Calu3 (cell line): ENCODE measurements at regions not wholly inside any gene's neighbourhood (a gene's known extent, or its start where the extent isn't known, plus 50 kb on each side); places are given as distances from the start of the nearest gene placed in this dataset.

ENCODE experiments used
- BruUV-seq: library from RNA; stranded (reverse); fragments of 400-500 nt; replicated peaks from 2 replicates; lab custom pipeline; 2021; lab: Mats Ljungman, UMichigan
- CTCF ChIA-PET: fragments of 300-600 bp; sonication (Branson Sonifier 250); formaldehyde crosslinking; loops from one replicate; lab custom pipeline; 2022; ENCODE audit warnings: antibody characterized with exemption; lab: Charles Lee
- DNase-seq: peaks from one replicate; pipeline ENCODE4 v3.0.0; 2022
- H3K27ac Mint-ChIP-seq: one replicate; pipeline ENCODE4 v1.8.0; 2022; ENCODE audit warnings: mixed read lengths; ENCODE audit not compliant: unreplicated experiment
- H3K27me3 Mint-ChIP-seq: one replicate; pipeline ENCODE4 v1.8.0; 2022; ENCODE audit warnings: mixed read lengths; ENCODE audit not compliant: unreplicated experiment
- H3K36me3 Mint-ChIP-seq: one replicate; pipeline ENCODE4 v1.8.0; 2022; ENCODE audit warnings: mild to moderate bottlenecking, moderate library complexity, mixed read lengths; ENCODE audit not compliant: insufficient read depth, unreplicated experiment
- H3K4me1 Mint-ChIP-seq: one replicate; pipeline ENCODE4 v1.8.0; 2022; ENCODE audit warnings: mild to moderate bottlenecking, low read depth, mixed read lengths; ENCODE audit not compliant: unreplicated experiment
- H3K4me3 Mint-ChIP-seq: one replicate; pipeline ENCODE4 v1.8.0; 2022; ENCODE audit warnings: mild to moderate bottlenecking, low read depth, moderate library complexity, mixed read lengths; ENCODE audit not compliant: unreplicated experiment
- H3K9me3 Mint-ChIP-seq: one replicate; pipeline ENCODE4 v1.8.0; 2022; ENCODE audit warnings: low read depth, mixed read lengths; ENCODE audit not compliant: unreplicated experiment
- intact Hi-C: fragments of 100-400 bp; cut with micrococcal nuclease; formaldehyde crosslinking; loops from one replicate; pipeline ENCODE4 v1.10.0; 2022; ENCODE audit not compliant: unreplicated experiment
- TF ChIP-seq, protein P1 (sequence below): fragments of 200-600 bp; IDR thresholded peaks from one replicate; pipeline ENCODE4 v1.8.0; 2022; ENCODE audit warnings: antibody characterized with exemption; ENCODE audit not compliant: unreplicated experiment

DNA sequence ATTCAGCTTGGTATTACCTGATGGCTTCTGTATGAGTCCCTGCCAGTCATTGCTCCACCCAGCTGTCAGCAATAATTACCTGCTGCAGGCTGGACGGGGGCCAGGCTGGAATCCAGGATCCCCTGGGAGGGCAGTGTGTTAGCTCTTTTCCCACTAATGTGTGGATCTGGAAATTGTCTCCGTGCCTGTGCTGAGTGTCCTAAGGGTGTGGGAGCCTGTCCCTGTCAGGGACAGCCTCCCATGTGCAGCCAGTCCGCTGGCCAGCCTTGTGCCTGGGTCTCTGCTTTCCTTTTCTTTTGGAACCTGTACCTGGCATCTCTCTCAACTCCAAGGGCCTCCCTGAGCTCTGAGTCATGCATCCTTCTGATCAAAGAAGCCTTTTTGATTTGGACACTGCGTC, 107.2 kb upstream of the SPRED2 start:
- H3K4me3 Mint-ChIP-seq = no peak overlapping the region
- no TSS peak for BruUV-seq
- CTCF ChIA-PET = interaction anchor here (0.6 kb wide), 1 partner anchor 130 kb away, joined by 5 read pairs; no protein-coding TSS in a partner anchor
- intact Hi-C loops = no loop called here
- H3K9me3 Mint-ChIP-seq = peaks cover 3% of the 10 kb centered on the region
- no peak overlapping the region for H3K27ac Mint-ChIP-seq
- H3K4me1 Mint-ChIP-seq = no peaks in the 10 kb centered on the region
- H3K36me3 Mint-ChIP-seq = no peaks in the 10 kb centered on the region
- TF ChIP-seq, protein P1, sequence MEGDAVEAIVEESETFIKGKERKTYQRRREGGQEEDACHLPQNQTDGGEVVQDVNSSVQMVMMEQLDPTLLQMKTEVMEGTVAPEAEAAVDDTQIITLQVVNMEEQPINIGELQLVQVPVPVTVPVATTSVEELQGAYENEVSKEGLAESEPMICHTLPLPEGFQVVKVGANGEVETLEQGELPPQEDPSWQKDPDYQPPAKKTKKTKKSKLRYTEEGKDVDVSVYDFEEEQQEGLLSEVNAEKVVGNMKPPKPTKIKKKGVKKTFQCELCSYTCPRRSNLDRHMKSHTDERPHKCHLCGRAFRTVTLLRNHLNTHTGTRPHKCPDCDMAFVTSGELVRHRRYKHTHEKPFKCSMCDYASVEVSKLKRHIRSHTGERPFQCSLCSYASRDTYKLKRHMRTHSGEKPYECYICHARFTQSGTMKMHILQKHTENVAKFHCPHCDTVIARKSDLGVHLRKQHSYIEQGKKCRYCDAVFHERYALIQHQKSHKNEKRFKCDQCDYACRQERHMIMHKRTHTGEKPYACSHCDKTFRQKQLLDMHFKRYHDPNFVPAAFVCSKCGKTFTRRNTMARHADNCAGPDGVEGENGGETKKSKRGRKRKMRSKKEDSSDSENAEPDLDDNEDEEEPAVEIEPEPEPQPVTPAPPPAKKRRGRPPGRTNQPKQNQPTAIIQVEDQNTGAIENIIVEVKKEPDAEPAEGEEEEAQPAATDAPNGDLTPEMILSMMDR = no peak
- no peak for DNase-seq
- peaks cover 10% of the 10 kb centered on the region for H3K27me3 Mint-ChIP-seq

DNA sequence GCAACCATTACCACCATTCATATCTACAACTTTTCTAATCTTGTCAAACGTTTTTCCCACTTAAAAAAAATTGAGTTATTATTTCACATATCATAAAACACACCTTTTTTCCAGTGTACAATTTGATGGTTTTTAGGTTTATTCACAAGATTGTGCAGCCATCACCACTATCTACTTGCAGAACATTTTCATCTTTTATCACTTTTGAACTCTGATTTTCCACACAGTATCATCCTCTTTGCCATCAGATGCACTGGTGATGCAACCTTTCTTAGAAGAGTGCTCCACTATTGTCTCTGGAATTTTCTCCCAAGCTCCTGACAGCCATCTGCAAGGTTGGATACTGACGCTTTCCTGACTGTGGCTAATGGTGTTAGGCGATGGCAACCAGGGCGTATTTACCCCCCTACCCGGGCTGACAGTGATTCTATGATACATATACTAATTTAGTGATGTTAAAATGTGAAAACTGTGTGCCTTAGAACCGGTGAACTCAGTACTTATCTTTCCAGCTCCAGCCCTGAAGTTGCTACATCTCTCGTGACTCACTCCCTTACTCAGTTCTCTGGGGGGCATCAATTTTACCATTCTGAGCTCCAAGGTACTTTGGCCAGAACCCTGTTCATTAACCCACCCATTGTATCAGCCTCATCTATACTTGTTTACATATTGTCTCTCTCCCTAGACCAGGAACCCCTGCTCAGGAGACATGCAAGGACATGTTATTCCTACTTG, 105.4 kb upstream of the SPRED2 start:
- Mint-ChIP-seq H3K4me3 (no peak overlapping the region), H3K4me1 (no peaks in the 10 kb centered on the region), H3K9me3 (peaks cover 3% of the 10 kb centered on the region), H3K27ac (no peak overlapping the region), H3K27me3 (peaks cover 10% of the 10 kb centered on the region), H3K36me3 (no peaks in the 10 kb centered on the region)
- no TSS peak for BruUV-seq
- intact Hi-C loops = no loop called here
- TF ChIP-seq, protein P1 = no peak
- no peak for DNase-seq
- CTCF ChIA-PET = interaction anchor here (0.7 kb wide), 1 partner anchor 32 kb away, joined by 6 read pairs; no protein-coding TSS in a partner anchor

DNA sequence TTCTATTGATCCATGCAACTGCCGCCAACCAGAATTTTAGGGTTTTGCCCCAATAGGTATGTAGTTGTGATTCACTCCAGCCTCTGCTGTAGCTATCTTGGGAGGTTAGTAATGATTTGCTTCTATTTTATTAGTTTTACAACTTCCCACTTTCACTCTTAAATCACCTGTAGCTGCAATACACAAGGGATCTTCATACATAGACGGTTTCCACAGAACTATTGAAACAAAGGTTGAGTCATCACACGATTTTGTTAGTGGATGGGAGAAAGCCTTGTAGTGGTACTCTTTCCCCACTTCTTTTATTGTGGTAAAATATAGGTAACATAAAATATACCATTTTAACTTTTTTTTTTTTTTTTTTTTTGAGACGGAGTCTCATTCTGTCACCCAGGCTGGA, 104.2 kb upstream of the SPRED2 start:
- intact Hi-C loops = no loop called here

DNA sequence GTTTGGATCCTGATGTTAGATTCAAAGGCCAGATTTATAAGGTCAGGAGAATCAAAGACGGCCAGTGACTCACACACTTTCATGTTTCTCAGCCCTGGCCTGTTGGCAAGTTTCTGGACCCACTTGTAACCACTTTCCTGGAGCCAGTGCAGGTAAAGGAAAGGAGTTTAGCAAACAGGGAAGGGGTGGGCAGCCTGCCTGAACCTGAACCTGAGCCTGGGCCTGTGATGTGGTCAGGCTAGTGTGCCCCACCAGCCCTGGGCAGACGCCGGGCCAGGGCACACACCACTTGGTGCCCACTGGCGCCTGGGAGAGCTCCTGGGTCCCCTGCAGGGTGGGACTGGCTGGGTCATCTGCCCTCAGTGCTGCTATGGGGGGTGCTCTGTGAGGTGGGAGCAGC, 100.5 kb upstream of the SPRED2 start:
- Mint-ChIP-seq H3K9me3 (peaks cover 1% of the 10 kb centered on the region), H3K27me3 (peaks cover 10% of the 10 kb centered on the region), H3K4me1 (no peaks in the 10 kb centered on the region), H3K27ac (no peak overlapping the region), H3K4me3 (no peak overlapping the region), H3K36me3 (no peaks in the 10 kb centered on the region)
- TF ChIP-seq, protein P1 = no peak
- intact Hi-C loops = no loop called here
- CTCF ChIA-PET = no interaction called here
- BruUV-seq = no TSS peak
- DNase-seq = no peak

More for the DNA sequence above, 104.2 kb upstream of the SPRED2 start:
- no peaks in the 10 kb centered on the region for H3K36me3 Mint-ChIP-seq
- peaks cover 10% of the 10 kb centered on the region for H3K27me3 Mint-ChIP-seq
- no peak overlapping the region for H3K27ac Mint-ChIP-seq
- CTCF ChIA-PET = no interaction called here
- no TSS peak for BruUV-seq
- no peak for DNase-seq
- peaks cover 3% of the 10 kb centered on the region for H3K9me3 Mint-ChIP-seq
- H3K4me1 Mint-ChIP-seq = no peaks in the 10 kb centered on the region
- TF ChIP-seq, protein P1 = no peak
- no peak overlapping the region for H3K4me3 Mint-ChIP-seq
